Suprapubic skin (tissue), 4 donors: ENCODE measurements at regions not wholly inside any gene's neighbourhood (a gene's known extent, or its start where the extent isn't known, plus 50 kb on each side); places are given as distances from the start of the nearest gene placed in this dataset.
"Not testable (repeated sequence)": the region's sequence is repeated elsewhere in the genome, so short reads cannot be mapped to it uniquely, and the experiment has no call there.

Experiments
- DNase-seq, 2 donors: peaks; one replicate each; pipeline ENCODE4 v3.0.0-alpha.2; 2019; ENCODE audit warnings: low spot score in 2 of 2
- H3K27ac ChIP-seq: fragments of 200-600 bp; sonication (generic); one replicate; pipeline ENCODE4 v1.5.1; 2019
- H3K27me3 ChIP-seq: fragments of 200-600 bp; sonication (generic); one replicate; pipeline ENCODE4 v1.5.1; 2019
- H3K36me3 ChIP-seq: fragments of 200-600 bp; sonication (generic); one replicate; pipeline ENCODE4 v1.5.1; 2019
- H3K4me1 ChIP-seq: fragments of 200-600 bp; sonication (generic); one replicate; pipeline ENCODE4 v1.5.1; 2019
- H3K4me3 ChIP-seq: fragments of 200-600 bp; sonication (generic); one replicate; pipeline ENCODE4 v1.5.1; 2019; ENCODE audit warnings: mild to moderate bottlenecking
- H3K9me3 ChIP-seq: fragments of 200-600 bp; sonication (generic); one replicate; pipeline ENCODE4 v1.5.1; 2019
- EP300 ChIP-seq: sonication (generic); formaldehyde crosslinking; IDR thresholded peaks from one replicate; pipeline ENCODE4 v1.6.1; 2017; ENCODE audit warnings: antibody characterized with exemption
- POLR2A ChIP-seq, 2 donors: fragments of 450-650 bp; IDR thresholded peaks; one replicate each; pipeline ENCODE4 v1.6.1; 2017; ENCODE audit warnings: antibody characterized with exemption in 2 of 2, mild to moderate bottlenecking in 2 of 2, moderate library complexity in 2 of 2
- POLR2AphosphoS5 ChIP-seq, 3 donors: sonication (generic); formaldehyde crosslinking; IDR thresholded peaks; one replicate each; pipeline ENCODE4 v1.6.1; 2017; ENCODE audit warnings: antibody characterized with exemption in 3 of 3
- WGBS: methylation state at CpG from one replicate; pipeline ENCODE4 v1.1.5; 2018; 5-methylcytosine and 5-hydroxymethylcytosine counted together
- TF ChIP-seq, protein P1 (sequence below), 2 donors: fragments of 200-600 bp in 1 of 2; fragments of 450-650 bp in 1 of 2; sonication (generic) in 1 of 2; IDR thresholded peaks; one replicate each; pipeline ENCODE4 v1.5.1; 2016 to 2019; ENCODE audit warnings: antibody characterized with exemption in 2 of 2, mild to moderate bottlenecking in 1 of 2, moderate library complexity in 1 of 2

DNA sequence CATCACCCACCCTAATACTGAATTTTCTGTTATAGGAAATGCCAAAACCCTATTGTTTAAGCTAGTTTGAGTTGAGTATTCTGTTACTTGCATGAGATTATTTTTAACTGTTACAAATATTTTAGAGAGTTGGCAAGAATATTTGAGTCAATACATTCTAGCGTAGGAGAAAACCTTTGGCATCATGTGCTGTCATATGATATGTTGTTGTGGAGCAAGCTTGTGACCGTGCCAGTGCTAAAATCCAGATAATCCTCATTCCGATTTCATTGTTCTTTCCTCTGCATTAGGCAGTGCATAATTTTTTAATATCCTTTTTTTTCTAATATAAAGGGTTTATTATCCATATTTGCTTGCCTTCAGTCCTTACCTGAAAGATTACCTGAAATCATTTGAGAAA, 168.0 kb upstream of the GMNC start:
- no peak overlapping the region for H3K4me3 ChIP-seq
- no peaks in the 10 kb centered on the region for H3K4me1 ChIP-seq
- 27% methylated on average over 3 of the region's 3 CpGs for WGBS
- H3K36me3 ChIP-seq = no peaks in the 10 kb centered on the region
- H3K27me3 ChIP-seq = no peaks in the 10 kb centered on the region
- no peak for DNase-seq
- TF ChIP-seq, protein P1, sequence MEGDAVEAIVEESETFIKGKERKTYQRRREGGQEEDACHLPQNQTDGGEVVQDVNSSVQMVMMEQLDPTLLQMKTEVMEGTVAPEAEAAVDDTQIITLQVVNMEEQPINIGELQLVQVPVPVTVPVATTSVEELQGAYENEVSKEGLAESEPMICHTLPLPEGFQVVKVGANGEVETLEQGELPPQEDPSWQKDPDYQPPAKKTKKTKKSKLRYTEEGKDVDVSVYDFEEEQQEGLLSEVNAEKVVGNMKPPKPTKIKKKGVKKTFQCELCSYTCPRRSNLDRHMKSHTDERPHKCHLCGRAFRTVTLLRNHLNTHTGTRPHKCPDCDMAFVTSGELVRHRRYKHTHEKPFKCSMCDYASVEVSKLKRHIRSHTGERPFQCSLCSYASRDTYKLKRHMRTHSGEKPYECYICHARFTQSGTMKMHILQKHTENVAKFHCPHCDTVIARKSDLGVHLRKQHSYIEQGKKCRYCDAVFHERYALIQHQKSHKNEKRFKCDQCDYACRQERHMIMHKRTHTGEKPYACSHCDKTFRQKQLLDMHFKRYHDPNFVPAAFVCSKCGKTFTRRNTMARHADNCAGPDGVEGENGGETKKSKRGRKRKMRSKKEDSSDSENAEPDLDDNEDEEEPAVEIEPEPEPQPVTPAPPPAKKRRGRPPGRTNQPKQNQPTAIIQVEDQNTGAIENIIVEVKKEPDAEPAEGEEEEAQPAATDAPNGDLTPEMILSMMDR (IDR thresholded peaks at IDR 0.05) = no peak
- TF ChIP-seq POLR2A (IDR thresholded peaks at IDR 0.05) (no peak), EP300 (no peak), POLR2AphosphoS5 (IDR thresholded peaks at IDR 0.05) (no peak)
- H3K27ac ChIP-seq = no peak overlapping the region
- no peaks in the 10 kb centered on the region for H3K9me3 ChIP-seq

DNA sequence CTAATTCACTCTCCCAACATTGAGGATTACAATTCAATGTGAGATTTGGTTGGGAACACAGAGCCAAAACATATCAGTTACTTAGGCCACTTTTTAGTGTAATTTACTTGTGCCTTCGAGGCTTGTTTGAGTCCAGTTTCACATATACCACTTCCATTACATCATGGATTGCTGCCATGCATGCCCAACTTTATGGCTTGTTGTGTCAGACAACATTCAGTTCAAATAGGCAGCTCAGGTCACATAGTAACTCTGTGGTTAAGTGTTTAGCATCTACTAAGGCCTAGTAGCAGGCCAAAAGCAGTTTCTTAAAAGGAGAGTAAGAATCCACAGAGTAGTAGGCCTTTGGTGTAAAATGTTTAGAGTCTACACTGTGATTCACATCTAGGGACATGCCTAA, 164.3 kb upstream of the GMNC start:
- H3K27ac ChIP-seq = no peak overlapping the region
- 82% methylated on average over 1 of the region's 1 CpG for WGBS
- H3K36me3 ChIP-seq = no peaks in the 10 kb centered on the region
- H3K4me3 ChIP-seq = no peak overlapping the region
- TF ChIP-seq POLR2AphosphoS5 (IDR thresholded peaks at IDR 0.05) = no peak
- TF ChIP-seq EP300 = no peak
- TF ChIP-seq, protein P1 (IDR thresholded peaks at IDR 0.05) = no peak
- TF ChIP-seq POLR2A (IDR thresholded peaks at IDR 0.05) = no peak
- no peak for DNase-seq
- no peaks in the 10 kb centered on the region for H3K27me3 ChIP-seq
- H3K4me1 ChIP-seq = no peaks in the 10 kb centered on the region
- H3K9me3 ChIP-seq = no peaks in the 10 kb centered on the region

DNA sequence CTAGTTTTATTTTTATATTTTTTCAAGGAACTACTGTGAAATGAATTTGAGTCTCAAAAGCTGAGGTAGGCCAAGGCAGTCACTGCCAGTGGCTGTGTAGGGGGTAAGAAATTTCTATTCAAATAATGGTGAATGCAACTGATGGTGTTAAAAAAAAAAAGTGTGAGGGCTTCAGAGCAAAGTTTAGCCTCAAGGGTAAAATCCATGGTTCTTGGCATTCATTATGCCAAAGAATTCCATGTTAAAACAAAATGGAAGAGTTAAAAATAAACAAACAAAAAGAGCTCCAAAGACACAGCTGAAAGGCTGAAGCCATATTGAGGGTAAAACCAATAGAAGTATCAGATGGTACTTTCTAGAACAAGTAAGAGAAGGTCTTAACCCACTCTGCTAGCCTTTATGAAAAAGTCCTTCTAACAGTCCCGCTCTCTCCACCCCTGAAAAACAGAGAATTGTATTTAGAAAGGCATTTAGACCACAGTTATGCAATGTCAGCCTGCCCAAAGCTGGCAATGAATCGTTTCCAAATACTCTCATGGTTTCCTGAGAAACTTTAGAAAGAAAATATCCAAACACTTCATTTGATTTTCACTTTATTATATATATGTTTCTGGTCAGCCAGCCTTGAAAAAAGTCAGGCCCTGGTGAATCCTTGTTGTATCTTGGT, 158.4 kb upstream of the GMNC start:
- H3K4me1 ChIP-seq = no peaks in the 10 kb centered on the region
- H3K27ac ChIP-seq = no peak overlapping the region
- 50% methylated on average over 2 of the region's 2 CpGs for WGBS
- no peaks in the 10 kb centered on the region for H3K9me3 ChIP-seq
- H3K27me3 ChIP-seq = no peaks in the 10 kb centered on the region
- TF ChIP-seq POLR2AphosphoS5 (IDR thresholded peaks at IDR 0.05) (no peak), POLR2A (IDR thresholded peaks at IDR 0.05) (no peak), EP300 (no peak)
- TF ChIP-seq, protein P1 (IDR thresholded peaks at IDR 0.05) = no peak
- H3K36me3 ChIP-seq = no peaks in the 10 kb centered on the region
- no peak overlapping the region for H3K4me3 ChIP-seq
- DNase-seq = no peak

DNA sequence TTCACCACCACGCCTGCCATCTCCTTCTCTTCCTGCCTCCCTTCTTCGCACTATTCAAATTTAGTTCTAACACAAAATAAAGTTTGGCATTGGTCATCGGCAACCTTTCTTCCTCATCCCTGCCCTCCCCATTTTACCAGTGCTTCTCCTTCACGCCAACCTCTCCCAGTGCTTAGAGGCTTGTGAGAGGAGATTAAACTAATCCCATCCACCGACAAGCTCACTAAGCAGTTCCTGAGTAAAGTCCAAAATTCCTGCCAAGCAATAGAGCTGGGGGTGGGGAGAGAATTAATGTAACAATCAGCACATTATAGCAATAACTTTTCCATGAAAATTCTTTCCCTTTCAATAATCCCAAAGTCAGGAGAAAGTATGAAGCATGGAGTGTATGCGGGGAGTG, 157.4 kb upstream of the GMNC start:
- 78% methylated on average over 6 of the region's 6 CpGs for WGBS
- H3K4me1 ChIP-seq = no peaks in the 10 kb centered on the region
- no peaks in the 10 kb centered on the region for H3K36me3 ChIP-seq
- no peak for TF ChIP-seq EP300
- TF ChIP-seq POLR2A (IDR thresholded peaks at IDR 0.05) = no peak
- TF ChIP-seq, protein P1 (IDR thresholded peaks at IDR 0.05) = no peak
- TF ChIP-seq POLR2AphosphoS5 (IDR thresholded peaks at IDR 0.05) = no peak
- H3K9me3 ChIP-seq = no peaks in the 10 kb centered on the region
- H3K27me3 ChIP-seq = no peaks in the 10 kb centered on the region
- DNase-seq = no peak
- H3K27ac ChIP-seq = no peak overlapping the region
- no peak overlapping the region for H3K4me3 ChIP-seq

DNA sequence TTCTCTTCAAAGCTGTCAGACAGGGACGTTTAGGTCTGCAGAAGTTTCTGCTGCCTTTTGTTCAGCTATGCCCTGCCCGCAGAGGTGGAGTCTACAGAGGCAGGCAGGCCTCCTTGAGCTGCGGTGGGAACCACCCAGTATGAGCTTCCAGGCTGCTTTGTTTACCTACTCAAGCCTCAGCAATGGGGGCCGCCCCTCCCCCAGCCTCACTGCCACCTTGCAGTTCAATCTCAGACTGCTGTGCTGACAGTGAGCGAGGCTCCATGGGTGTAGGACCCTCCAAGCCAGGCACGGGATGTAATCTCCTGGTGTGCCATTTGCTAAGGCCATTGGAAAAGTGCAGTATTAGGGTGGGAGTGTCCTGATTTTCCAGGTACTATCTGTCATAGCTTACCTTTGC, 153.5 kb upstream of the GMNC start:
- 100% methylated on average over 2 of the region's 6 CpGs for WGBS

DNA sequence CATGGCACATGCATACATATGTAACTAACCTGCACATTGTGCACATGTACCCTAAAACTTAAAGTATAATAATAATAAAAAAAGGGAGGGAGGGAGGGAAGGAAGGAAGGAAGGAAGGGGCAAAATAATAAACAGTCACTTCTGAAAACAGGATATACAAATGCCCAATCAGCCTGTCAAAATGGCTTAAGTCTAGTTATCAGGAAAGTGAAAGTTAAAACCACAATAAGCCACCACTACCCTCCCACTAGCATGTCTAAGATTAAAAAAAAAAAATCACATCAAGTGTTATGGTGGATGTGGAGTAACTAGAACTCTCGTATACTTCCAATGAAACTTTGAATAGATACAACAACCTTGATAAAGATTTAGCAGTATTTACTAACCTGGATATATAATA, 145.6 kb upstream of the GMNC start:
- H3K4me3 ChIP-seq = no peak overlapping the region
- no peak overlapping the region for H3K27ac ChIP-seq
- no peaks in the 10 kb centered on the region for H3K36me3 ChIP-seq
- no peaks in the 10 kb centered on the region for H3K4me1 ChIP-seq
- no peaks in the 10 kb centered on the region for H3K27me3 ChIP-seq
- H3K9me3 ChIP-seq = no peaks in the 10 kb centered on the region
- no peak for DNase-seq
- TF ChIP-seq EP300 = no peak
- TF ChIP-seq, protein P1 (IDR thresholded peaks at IDR 0.05) = no peak
- TF ChIP-seq POLR2AphosphoS5 (IDR thresholded peaks at IDR 0.05) = no peak
- TF ChIP-seq POLR2A (IDR thresholded peaks at IDR 0.05) = no peak
- WGBS = 78% methylated on average over 1 of the region's 1 CpG

More for the DNA sequence above, 153.5 kb upstream of the GMNC start:
- H3K4me3 ChIP-seq, H3K4me1 ChIP-seq, H3K27me3 ChIP-seq, H3K9me3 ChIP-seq, H3K27ac ChIP-seq, DNase-seq, H3K36me3 ChIP-seq: not testable (repeated sequence)
